NCI-H128 (cell line): ENCODE measurements at regions not wholly inside any gene's neighbourhood (a gene's known extent, or its start where the extent isn't known, plus 50 kb on each side); places are given as distances from the start of the nearest gene placed in this dataset.

Experiments used
- DNase-seq: peaks from one replicate; lab custom pipeline; 2025; ENCODE audit not compliant: unreplicated experiment; lab: John Stamatoyannopoulos, UW

GRCh38 chr9:106689089-106689488, 173.9 kb upstream of the ZNF462 start:
- no peak for DNase-seq

GRCh38 chr9:106691627-106692026, 171.3 kb upstream of the ZNF462 start:
- DNase-seq, result no peak

- DNase-seq, result no peak
These were observed 169.4 kb upstream of the ZNF462 start for GRCh38 chr9:106693558-106693957.

- DNase-seq, result no peak
These were observed 166.2 kb upstream of the ZNF462 start for GRCh38 chr9:106696804-106697203.

- DNase-seq, result no peak
These were observed 165.6 kb upstream of the ZNF462 start for GRCh38 chr9:106697390-106697749.

- peak; percentile 85 for DNase-seq
These were observed 165.0 kb upstream of the ZNF462 start for GRCh38 chr9:106697750-106698502.

GRCh38 chr9:106700676-106701075, 162.3 kb upstream of the ZNF462 start:
- DNase-seq, result no peak

- DNase-seq, result no peak
These were observed 161.4 kb upstream of the ZNF462 start for GRCh38 chr9:106701611-106702010.

GRCh38 chr9:106704056-106704615, 158.8 kb upstream of the ZNF462 start:
- DNase-seq, result no peak

- DNase-seq, result no peak
These were observed 155.7 kb upstream of the ZNF462 start for GRCh38 chr9:106707291-106707690.

- DNase-seq, result no peak
These were observed 155.1 kb upstream of the ZNF462 start for GRCh38 chr9:106707738-106708474.

GRCh38 chr9:106708475-106709146, 154.4 kb upstream of the ZNF462 start:
- no peak for DNase-seq

GRCh38 chr9:106712279-106712678, 150.7 kb upstream of the ZNF462 start:
- DNase-seq, result no peak

GRCh38 chr9:106713206-106713605, 149.8 kb upstream of the ZNF462 start:
- DNase-seq, result no peak

GRCh38 chr9:106716820-106717219, 146.1 kb upstream of the ZNF462 start:
- no peak for DNase-seq

- no peak for DNase-seq
These were observed 145.3 kb upstream of the ZNF462 start for GRCh38 chr9:106717686-106718085.

- no peak for DNase-seq
These were observed 144.0 kb upstream of the ZNF462 start for GRCh38 chr9:106718936-106719335.

GRCh38 chr9:106722051-106722753, 140.8 kb upstream of the ZNF462 start:
- DNase-seq, result no peak

GRCh38 chr9:106723926-106724325, 139.0 kb upstream of the ZNF462 start:
- DNase-seq, result no peak

GRCh38 chr9:106724566-106724965, 138.4 kb upstream of the ZNF462 start:
- DNase-seq, result no peak
